SK-N-SH (cell line): ENCODE measurements at regions not wholly inside any gene's neighbourhood (a gene's known extent, or its start where the extent isn't known, plus 50 kb on each side); places are given as distances from the start of the nearest gene placed in this dataset.
"Not testable (repeated sequence)": the region's sequence is repeated elsewhere in the genome, so short reads cannot be mapped to it uniquely, and the experiment has no call there.

Source experiments
- CTCF ChIA-PET: fragments of 300-600, 350-600 bp; formaldehyde crosslinking; extraction: SDS; loops from one replicate; lab custom pipeline; 2021; lab: Yijun Ruan, JAX
- POLR2A ChIA-PET: fragments of 350-600 bp; sonication (Branson Sonifier 250); formaldehyde crosslinking; extraction: SDS; loops from one replicate; lab custom pipeline; 2020; ENCODE audit warnings: antibody characterized with exemption, inconsistent platforms; lab: Yijun Ruan, JAX
- DNase-seq: peaks from one replicate; pipeline ENCODE4 v3.0.0; 2012
- H2AFZ ChIP-seq: fragments of 200-600 bp; sonication (generic); 2 replicates; pipeline ENCODE4 v1.8.1; 2016; ENCODE audit warnings: antibody characterized with exemption, mild to moderate bottlenecking, low read depth
- H3F3A ChIP-seq: fragments of 200-600 bp; sonication (generic); replicated peaks from 2 replicates; pipeline ENCODE3; 2016; ENCODE audit warnings: antibody characterized with exemption, mild to moderate bottlenecking; ENCODE audit not compliant: insufficient read depth
- H3K27ac ChIP-seq, 2 experiments: fragments of 200-500 bp in 1 of 2; fragments of 200-600 bp in 1 of 2; sonication (Bioruptor generic) in 1 of 2; sonication (generic), shearing (Covaris generic) in 1 of 2; 2 replicates each; pipeline versions ENCODE4 v1.5.1 to v1.6.1; 2014 to 2016; ENCODE audit warnings: low read depth in 2 of 2, inconsistent platforms in 1 of 2, low read length in 1 of 2, mild to moderate bottlenecking in 1 of 2, mixed read lengths in 1 of 2
- H3K27me3 ChIP-seq: fragments of 200-600 bp; sonication (generic), shearing (Covaris generic); 2 replicates; pipeline ENCODE4 v1.6.1; 2016; ENCODE audit warnings: mixed run types; ENCODE audit not compliant: insufficient read depth
- H3K36me3 ChIP-seq, 2 experiments: fragments of 200-500 bp in 1 of 2; fragments of 200-600 bp in 1 of 2; sonication (Bioruptor generic) in 1 of 2; sonication (generic) in 1 of 2; replicated peaks in 1 of 2; 2 replicates each; pipeline versions ENCODE3 to v1.5.1; 2014 to 2016; ENCODE audit warnings: low read length in 1 of 2, mild to moderate bottlenecking in 1 of 2; ENCODE audit not compliant: insufficient read depth in 2 of 2, control insufficient read depth in 1 of 2
- H3K4me1 ChIP-seq, 2 experiments: fragments of 200-500 bp in 1 of 2; fragments of 200-600 bp in 1 of 2; sonication (Bioruptor generic) in 1 of 2; sonication (generic), shearing (Covaris generic) in 1 of 2; 2 replicates each; pipeline versions ENCODE4 v1.5.1 to v1.6.1; 2014 to 2016; ENCODE audit warnings: low read depth in 1 of 2, low read length in 1 of 2, mixed run types in 1 of 2; ENCODE audit not compliant: insufficient read depth in 2 of 2, control insufficient read depth in 1 of 2
- H3K4me2 ChIP-seq: fragments of 200-600 bp; sonication (generic), shearing (Covaris generic); 2 replicates; pipeline ENCODE4 v1.6.1; 2017; ENCODE audit warnings: mixed run types
- H3K4me3 ChIP-seq, 2 experiments: fragments of 200-500 bp in 1 of 2; fragments of 200-600 bp in 1 of 2; sonication (Bioruptor generic) in 1 of 2; sonication (generic), shearing (Covaris generic) in 1 of 2; 2 replicates each; pipeline versions ENCODE4 v1.5.1 to v1.8.1; 2014 to 2016; ENCODE audit warnings: low read depth in 2 of 2, inconsistent platforms in 1 of 2, low read length in 1 of 2, mild to moderate bottlenecking in 1 of 2, mixed read lengths in 1 of 2, moderate library complexity in 1 of 2
- H3K79me2 ChIP-seq: fragments of 200-600 bp; sonication (generic); 2 replicates; pipeline ENCODE4 v1.8.1; 2017; ENCODE audit warnings: mild to moderate bottlenecking; ENCODE audit not compliant: insufficient read depth
- H3K9ac ChIP-seq: fragments of 200-600 bp; sonication (generic); 2 replicates; pipeline ENCODE4 v1.6.1; 2017; ENCODE audit warnings: mixed run types
- H3K9me2 ChIP-seq: fragments of 200-600 bp; sonication (generic); 2 replicates; pipeline ENCODE4 v1.6.1; 2017; ENCODE audit warnings: mixed run types
- H3K9me3 ChIP-seq: fragments of 200-600 bp; sonication (generic); 2 replicates; pipeline ENCODE4 v1.6.1; 2017; ENCODE audit warnings: mixed run types, mild to moderate bottlenecking, moderate library complexity
- H4K20me1 ChIP-seq: fragments of 200-600 bp; sonication (generic); 2 replicates; pipeline ENCODE4 v1.6.1; 2017; ENCODE audit warnings: mild to moderate bottlenecking, mixed run types; ENCODE audit not compliant: insufficient read depth
- CHD2 ChIP-seq: fragments of 150-350 bp; IDR thresholded peaks from 2 replicates; pipeline ENCODE4 v1.6.1; 2018; ENCODE audit warnings: low read length; ENCODE audit not compliant: partially characterized antibody
- ELF1 ChIP-seq: IDR thresholded peaks from 2 replicates; pipeline ENCODE4 v1.4.0; 2012
- FOSL2 ChIP-seq: IDR thresholded peaks from 2 replicates; pipeline ENCODE4 v1.4.0; 2012; ENCODE audit warnings: low read depth, mild to moderate bottlenecking, moderate library complexity, borderline replicate concordance
- FOXM1 ChIP-seq: IDR thresholded peaks from 2 replicates; pipeline ENCODE4 v1.4.0; 2012; ENCODE audit warnings: low read depth, mild to moderate bottlenecking
- GABPA ChIP-seq: IDR thresholded peaks from 2 replicates; pipeline ENCODE4 v1.4.0; 2012; ENCODE audit warnings: low read depth, mild to moderate bottlenecking
- GATA2 ChIP-seq: sonication (generic); formaldehyde crosslinking; IDR thresholded peaks from 2 replicates; pipeline ENCODE4 v1.5.0; 2020; ENCODE audit warnings: mild to moderate bottlenecking, missing genetic modification reagents
- MAX ChIP-seq: IDR thresholded peaks from 2 replicates; pipeline ENCODE4 v1.4.0; 2012; ENCODE audit warnings: low read depth
- MEF2A ChIP-seq: IDR thresholded peaks from 2 replicates; pipeline ENCODE4 v1.4.0; 2012; ENCODE audit warnings: low read depth, borderline replicate concordance
- MXI1 ChIP-seq: IDR thresholded peaks from 2 replicates; pipeline ENCODE4 v1.6.1; 2012; ENCODE audit warnings: mild to moderate bottlenecking, low read depth, low read length, improper control_type of control experiment
- PBX3 ChIP-seq: IDR thresholded peaks from 2 replicates; pipeline ENCODE4; 2012
- POLR2AphosphoS5 ChIP-seq: IDR thresholded peaks from 2 replicates; pipeline ENCODE4 v1.6.1; 2012; ENCODE audit warnings: low read depth, low read length
- RFX5 ChIP-seq: IDR thresholded peaks from 2 replicates; pipeline ENCODE4 v1.6.1; 2012; ENCODE audit warnings: mild to moderate bottlenecking, improper control_type of control experiment, low read length
- RXRA ChIP-seq: IDR thresholded peaks from 2 replicates; pipeline ENCODE4 v1.4.0; 2012; ENCODE audit warnings: low read depth, mild to moderate bottlenecking, borderline replicate concordance
- SIN3A ChIP-seq: IDR thresholded peaks from 2 replicates; pipeline ENCODE4 v1.6.1; 2012; ENCODE audit warnings: low read depth, mild to moderate bottlenecking, low read length, moderate library complexity, borderline replicate concordance
- TAF1 ChIP-seq: IDR thresholded peaks from 2 replicates; pipeline ENCODE4 v1.6.1; 2012; ENCODE audit warnings: low read depth, mild to moderate bottlenecking, low read length, moderate library complexity, borderline replicate concordance
- USF1 ChIP-seq: IDR thresholded peaks from 2 replicates; pipeline ENCODE4 v1.4.0; 2012; ENCODE audit warnings: low read depth, borderline replicate concordance
- USF2 ChIP-seq: fragments of 150-350 bp; IDR thresholded peaks from 2 replicates; pipeline ENCODE4 v1.6.1; 2017; ENCODE audit warnings: antibody characterized with exemption, low read length, low read depth, borderline replicate concordance
- WGBS: methylation state at CpG from one replicate; pipeline ENCODE4 v1.1.6; 2017; ENCODE audit warnings: low lambda C conversion rate; 5-methylcytosine and 5-hydroxymethylcytosine counted together

GRCh38 chr22:48060266-48060665 is 1297.8 kb downstream of the TBC1D22A start:
- CTCF ChIA-PET = no interaction called here
- Histone ChIP-seq H3K79me2 (no peaks in the 10 kb centered on the region), H2AFZ (no peak overlapping the region), H3K27me3 (no peaks in the 10 kb centered on the region), H3K4me1 (no peaks in the 10 kb centered on the region), H3K36me3 (no peaks in the 10 kb centered on the region), H3K9me2 (no peaks in the 10 kb centered on the region), H3K27ac (no peak overlapping the region), H4K20me1 (no peaks in the 10 kb centered on the region), H3F3A (no peaks in the 10 kb centered on the region), H3K4me2 (no peak overlapping the region), H3K9me3 (no peaks in the 10 kb centered on the region), H3K9ac (no peak overlapping the region), H3K4me3 (no peak overlapping the region)
- WGBS = 2% methylated on average over 7 of the region's 7 CpGs
- POLR2A ChIA-PET = no interaction called here
- TF ChIP-seq CHD2 (no peak), USF1 (no peak), MXI1 (no peak), ELF1 (no peak), MAX (no peak), RFX5 (no peak), GABPA (no peak), RXRA (no peak), FOXM1 (no peak), USF2 (no peak), FOSL2 (no peak), MEF2A (no peak), POLR2AphosphoS5 (no peak), PBX3 (no peak), TAF1 (no peak), GATA2 (no peak), SIN3A (no peak)
- DNase-seq = no peak

- WGBS = 65% methylated on average over 4 of the region's 4 CpGs
- H2AFZ ChIP-seq, H3K4me3 ChIP-seq, H3K27me3 ChIP-seq, H3K9me3 ChIP-seq, H3K27ac ChIP-seq, H3K4me2 ChIP-seq, H3F3A ChIP-seq, H3K9me2 ChIP-seq, DNase-seq, H3K9ac ChIP-seq, H3K4me1 ChIP-seq, H3K36me3 ChIP-seq, H4K20me1 ChIP-seq, POLR2A ChIA-PET, H3K79me2 ChIP-seq: not testable (repeated sequence)
- CTCF ChIA-PET = interaction anchor here (0.6 kb wide), 1 partner anchor 214 kb away, joined by 4 read pairs; no protein-coding TSS in a partner anchor
Observed at GRCh38 chr22:48059521-48059920, 1297.1 kb downstream of the TBC1D22A start.
